ENCODE measurements at regions not wholly inside any gene's neighbourhood (a gene's known extent, or its start where the extent isn't known, plus 50 kb on each side); places are given as distances from the start of the nearest gene placed in this dataset.

GRCh38 chr4:130449741-130450140 is 1353.8 kb downstream of the C4orf33 start:
- no peak for DNase-seq (ENCODE audit: low spot score)
- TF ChIP-seq, protein P1, sequence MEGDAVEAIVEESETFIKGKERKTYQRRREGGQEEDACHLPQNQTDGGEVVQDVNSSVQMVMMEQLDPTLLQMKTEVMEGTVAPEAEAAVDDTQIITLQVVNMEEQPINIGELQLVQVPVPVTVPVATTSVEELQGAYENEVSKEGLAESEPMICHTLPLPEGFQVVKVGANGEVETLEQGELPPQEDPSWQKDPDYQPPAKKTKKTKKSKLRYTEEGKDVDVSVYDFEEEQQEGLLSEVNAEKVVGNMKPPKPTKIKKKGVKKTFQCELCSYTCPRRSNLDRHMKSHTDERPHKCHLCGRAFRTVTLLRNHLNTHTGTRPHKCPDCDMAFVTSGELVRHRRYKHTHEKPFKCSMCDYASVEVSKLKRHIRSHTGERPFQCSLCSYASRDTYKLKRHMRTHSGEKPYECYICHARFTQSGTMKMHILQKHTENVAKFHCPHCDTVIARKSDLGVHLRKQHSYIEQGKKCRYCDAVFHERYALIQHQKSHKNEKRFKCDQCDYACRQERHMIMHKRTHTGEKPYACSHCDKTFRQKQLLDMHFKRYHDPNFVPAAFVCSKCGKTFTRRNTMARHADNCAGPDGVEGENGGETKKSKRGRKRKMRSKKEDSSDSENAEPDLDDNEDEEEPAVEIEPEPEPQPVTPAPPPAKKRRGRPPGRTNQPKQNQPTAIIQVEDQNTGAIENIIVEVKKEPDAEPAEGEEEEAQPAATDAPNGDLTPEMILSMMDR (IDR thresholded peaks at IDR 0.05) = no peak
- ATAC-seq (ENCODE audit: low FRiP score) = no peak

DNA sequence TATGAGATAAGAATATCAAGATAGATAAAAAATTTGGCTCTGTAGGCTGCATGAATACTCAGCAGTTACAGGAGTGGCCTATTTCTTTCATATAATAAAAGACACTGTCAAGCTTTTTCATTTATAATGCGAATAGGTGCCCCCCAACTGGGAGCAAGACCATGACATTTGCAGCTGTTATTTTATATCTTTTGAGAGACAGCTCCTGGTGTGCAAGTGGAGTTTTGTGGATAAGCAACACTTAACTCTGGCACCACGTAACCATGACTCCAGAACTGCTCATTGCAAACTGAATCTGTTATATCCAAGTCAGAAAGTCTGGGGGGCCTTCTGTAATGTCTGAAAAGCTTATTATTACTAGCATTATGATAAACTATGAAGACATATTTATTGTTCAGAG is 1372.4 kb downstream of the C4orf33 start:
- DNase-seq (ENCODE audit: low spot score) (no peak), ATAC-seq (ENCODE audit: low FRiP score) (no peak)
- TF ChIP-seq, protein P1 (IDR thresholded peaks at IDR 0.05) = no peak

GRCh38 chr4:130478406-130478805 is 1382.5 kb downstream of the C4orf33 start:
- DNase-seq (ENCODE audit: low spot score) (no peak), ATAC-seq (ENCODE audit: low FRiP score) (no peak)
- TF ChIP-seq, protein P1 (IDR thresholded peaks at IDR 0.05) = no peak

GRCh38 chr4:130479020-130479419 is 1383.1 kb downstream of the C4orf33 start:
- ATAC-seq (ENCODE audit: low FRiP score) (no peak), DNase-seq (ENCODE audit: low spot score) (no peak)
- TF ChIP-seq, protein P1 (IDR thresholded peaks at IDR 0.05) = no peak

GRCh38 chr4:130479674-130480073 is 1383.7 kb downstream of the C4orf33 start:
- DNase-seq (ENCODE audit: low spot score) (no peak), ATAC-seq (ENCODE audit: low FRiP score) (no peak)
- TF ChIP-seq, protein P1 (IDR thresholded peaks at IDR 0.05) = no peak

DNA sequence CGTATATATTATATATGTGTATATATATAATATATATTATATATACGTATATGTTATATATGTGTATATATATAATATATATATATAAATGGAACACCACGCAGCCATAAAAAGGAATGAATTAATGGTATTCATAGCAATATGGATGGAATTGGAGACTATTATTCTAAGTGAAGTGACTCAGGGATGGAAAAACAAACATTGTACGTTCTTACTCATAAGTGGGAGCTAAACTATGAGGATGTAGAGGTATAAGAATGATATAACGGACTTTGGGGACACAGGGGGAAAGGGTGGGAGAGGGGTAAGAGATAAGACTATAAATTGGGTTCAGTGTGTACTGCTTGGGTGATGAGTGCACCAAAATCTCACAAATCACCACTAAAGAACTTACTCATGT is 1388.9 kb downstream of the C4orf33 start:
- DNase-seq (ENCODE audit: low spot score) (no peak), ATAC-seq (ENCODE audit: low FRiP score) (no peak)
- TF ChIP-seq, protein P1 (IDR thresholded peaks at IDR 0.05) = no peak

DNA sequence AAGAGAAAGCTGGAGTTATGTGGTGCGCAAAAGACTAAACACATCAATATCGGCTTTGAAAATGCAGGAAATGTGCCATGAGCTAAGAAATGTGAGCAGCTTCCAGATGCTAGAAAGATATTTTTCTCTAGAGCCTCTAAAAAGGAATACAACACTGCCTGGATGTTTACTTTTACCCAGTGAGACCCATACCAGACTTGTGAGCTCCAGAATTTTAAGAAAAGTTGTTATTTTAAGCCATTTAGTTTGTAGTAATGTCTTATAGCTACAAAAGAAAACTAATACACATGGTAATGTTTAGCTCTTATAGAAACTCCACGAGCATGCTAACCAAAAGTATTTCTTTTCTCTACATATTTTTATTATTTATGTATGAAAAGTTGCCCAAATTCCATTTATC is 1389.4 kb downstream of the C4orf33 start:
- ATAC-seq (ENCODE audit: low FRiP score) (no peak), DNase-seq (ENCODE audit: low spot score) (no peak)
- TF ChIP-seq, protein P1 (IDR thresholded peaks at IDR 0.05) = no peak

All from omental fat pad (tissue), 3 donors.